Mesodermal cell (in vitro differentiated cells): ENCODE measurements at regions not wholly inside any gene's neighbourhood (a gene's known extent, or its start where the extent isn't known, plus 50 kb on each side); places are given as distances from the start of the nearest gene placed in this dataset.

Source experiments
- H3K27ac ChIP-seq: 2 replicates; pipeline ENCODE4 v1.7.0; 2013; ENCODE audit warnings: mild to moderate bottlenecking, low read depth, low read length, moderate library complexity; ENCODE audit not compliant: severe bottlenecking
- H3K36me3 ChIP-seq: 2 replicates; pipeline ENCODE4 v1.7.1; 2013; ENCODE audit warnings: mild to moderate bottlenecking, low read length, moderate library complexity; ENCODE audit not compliant: control insufficient read depth, insufficient read depth
- H3K4me1 ChIP-seq: one replicate; pipeline ENCODE4 v1.7.1; 2013; ENCODE audit warnings: mild to moderate bottlenecking, low read length; ENCODE audit not compliant: insufficient read depth, control insufficient read depth, poor library complexity, severe bottlenecking
- H3K4me3 ChIP-seq: 2 replicates; pipeline ENCODE4 v1.7.0; 2013; ENCODE audit warnings: low read length, control low read depth, mild to moderate bottlenecking; ENCODE audit not compliant: insufficient read depth, poor library complexity, severe bottlenecking; ENCODE audit errors: extremely low read depth
- H3K9me3 ChIP-seq: 2 replicates; pipeline ENCODE4 v1.7.1; 2013; ENCODE audit warnings: mild to moderate bottlenecking, low read length, moderate library complexity; ENCODE audit not compliant: control insufficient read depth
- WGBS, 2 experiments: methylation state at CpG; one replicate each; pipeline ENCODE4 v1.1.5; 2013; ENCODE audit warnings: missing lambda C conversion rate in 2 of 2; ENCODE audit not compliant: insufficient coverage in 2 of 2; 5-methylcytosine and 5-hydroxymethylcytosine counted together

GRCh38 chr16:85541181-85541580 lies 71.9 kb upstream of the GSE1 start:
- Histone ChIP-seq H3K9me3 (peaks cover 15% of the 10 kb centered on the region), H3K27ac (no peak overlapping the region), H3K36me3 (no peaks in the 10 kb centered on the region), H3K4me3 (no peak overlapping the region), H3K4me1 (peaks cover 20% of the 10 kb centered on the region)
- WGBS, 2 experiments: 96 to 97% methylated on average over 7 to 8 of the region's 8 CpGs

GRCh38 chr16:85541619-85541979 lies 71.5 kb upstream of the GSE1 start:
- Histone ChIP-seq H3K27ac (no peak overlapping the region), H3K4me1 (peaks cover 20% of the 10 kb centered on the region)
- WGBS, 2 experiments: 67 to 92% methylated on average over 4 to 5 of the region's 7 CpGs

GRCh38 chr16:85541980-85542900 lies 70.9 kb upstream of the GSE1 start:
- Histone ChIP-seq H3K36me3 (no peaks in the 10 kb centered on the region), H3K9me3 (peaks cover 15% of the 10 kb centered on the region), H3K4me3 (no peak overlapping the region), H3K27ac (no peak overlapping the region), H3K4me1 (peaks cover 20% of the 10 kb centered on the region)
- WGBS, 2 experiments: 80 to 85% methylated on average over 11 to 17 of the region's 20 CpGs

More at GRCh38 chr16:85541619-85541979, 71.5 kb upstream of the GSE1 start:
- no peak overlapping the region for H3K4me3 ChIP-seq
- H3K36me3 ChIP-seq: no peaks in the 10 kb centered on the region
- peaks cover 15% of the 10 kb centered on the region for H3K9me3 ChIP-seq

GRCh38 chr16:85543536-85543935 lies 69.6 kb upstream of the GSE1 start:
- H3K4me1 ChIP-seq: peaks cover 20% of the 10 kb centered on the region
- H3K27ac ChIP-seq: no peak overlapping the region
- H3K4me3 ChIP-seq: no peak overlapping the region
- WGBS, 2 experiments: 96 to 98% methylated on average over 4 of the region's 4 CpGs
- no peaks in the 10 kb centered on the region for H3K36me3 ChIP-seq
- H3K9me3 ChIP-seq: peaks cover 15% of the 10 kb centered on the region

GRCh38 chr16:85544016-85544415 lies 69.1 kb upstream of the GSE1 start:
- peaks cover 20% of the 10 kb centered on the region for H3K4me1 ChIP-seq
- H3K9me3 ChIP-seq: peaks cover 12% of the 10 kb centered on the region
- no peak overlapping the region for H3K27ac ChIP-seq
- no peak overlapping the region for H3K4me3 ChIP-seq
- H3K36me3 ChIP-seq: no peaks in the 10 kb centered on the region
- 92 to 94% methylated on average over 15 to 16 of the region's 16 CpGs for WGBS, 2 experiments

GRCh38 chr16:85544668-85545067 lies 68.5 kb upstream of the GSE1 start:
- Histone ChIP-seq H3K36me3 (no peaks in the 10 kb centered on the region), H3K4me3 (no peak overlapping the region), H3K27ac (no peak overlapping the region), H3K4me1 (peaks cover 20% of the 10 kb centered on the region), H3K9me3 (peaks cover 5% of the 10 kb centered on the region)
- 88% methylated on average over 10 to 16 of the region's 16 CpGs for WGBS, 2 experiments

GRCh38 chr16:85545227-85545818 lies 67.8 kb upstream of the GSE1 start:
- H3K4me1 ChIP-seq: peaks cover 20% of the 10 kb centered on the region
- H3K9me3 ChIP-seq: no peaks in the 10 kb centered on the region
- no peak overlapping the region for H3K4me3 ChIP-seq
- H3K27ac ChIP-seq: no peak overlapping the region
- H3K36me3 ChIP-seq: no peaks in the 10 kb centered on the region
- WGBS, 2 experiments: 95 to 100% methylated on average over 5 of the region's 7 CpGs

- Histone ChIP-seq H3K4me1 (peaks cover 14% of the 10 kb centered on the region), H3K9me3 (no peaks in the 10 kb centered on the region), H3K27ac (no peak overlapping the region), H3K4me3 (no peak overlapping the region), H3K36me3 (no peaks in the 10 kb centered on the region)
- WGBS, 2 experiments: 87 to 90% methylated on average over 14 to 16 of the region's 21 CpGs
These were observed 66.3 kb upstream of the GSE1 start for GRCh38 chr16:85546585-85547447.

GRCh38 chr16:85548375-85548774 lies 64.7 kb upstream of the GSE1 start:
- H3K4me1 ChIP-seq: peaks cover 8% of the 10 kb centered on the region
- no peak overlapping the region for H3K4me3 ChIP-seq
- no peaks in the 10 kb centered on the region for H3K9me3 ChIP-seq
- H3K27ac ChIP-seq: no peak overlapping the region
- WGBS, 2 experiments: 95 to 97% methylated on average over 5 to 8 of the region's 9 CpGs
- H3K36me3 ChIP-seq: no peaks in the 10 kb centered on the region

GRCh38 chr16:85549766-85550421 lies 63.2 kb upstream of the GSE1 start:
- Histone ChIP-seq H3K4me1 (peaks cover 3% of the 10 kb centered on the region), H3K9me3 (no peaks in the 10 kb centered on the region), H3K27ac (no peak overlapping the region), H3K36me3 (no peaks in the 10 kb centered on the region), H3K4me3 (no peak overlapping the region)
- 79 to 82% methylated on average over 11 to 13 of the region's 13 CpGs for WGBS, 2 experiments
